PFSK-1 (cell line): ENCODE measurements at regions not wholly inside any gene's neighbourhood (a gene's known extent, or its start where the extent isn't known, plus 50 kb on each side); places are given as distances from the start of the nearest gene placed in this dataset.

Experiments
- FOXP2 ChIP-seq: optimal IDR thresholded peaks from 2 replicates; pipeline ENCODE3; 2011; ENCODE audit warnings: borderline replicate concordance, control low read depth, inconsistent platforms; ENCODE audit not compliant: insufficient read depth; ENCODE audit errors: extremely low read length, extremely low read depth
- POLR2AphosphoS5 ChIP-seq: IDR thresholded peaks from 2 replicates; pipeline ENCODE4 v1.6.1; 2012; ENCODE audit warnings: low read depth, mild to moderate bottlenecking, control low read depth, low read length, moderate library complexity
- SIN3A ChIP-seq: IDR thresholded peaks from 2 replicates; pipeline ENCODE4 v1.6.1; 2012; ENCODE audit warnings: mild to moderate bottlenecking, low read length, moderate library complexity, borderline replicate concordance; ENCODE audit not compliant: insufficient read depth
- TAF1 ChIP-seq: IDR thresholded peaks from 2 replicates; pipeline ENCODE4 v1.6.1; 2012; ENCODE audit warnings: low read length, control low read depth, borderline replicate concordance; ENCODE audit not compliant: insufficient read depth
- TF ChIP-seq, protein P1 (sequence below), 2 experiments: IDR thresholded peaks; 2 replicates each; pipeline versions ENCODE4 v1.6.1 to v1.8.0; 2011 to 2012; ENCODE audit warnings: low read depth in 2 of 2, low read length in 2 of 2, control low read depth in 1 of 2, inconsistent platforms in 1 of 2, mild to moderate bottlenecking in 1 of 2, moderate library complexity in 1 of 2; ENCODE audit not compliant: insufficient read depth in 1 of 2

DNA sequence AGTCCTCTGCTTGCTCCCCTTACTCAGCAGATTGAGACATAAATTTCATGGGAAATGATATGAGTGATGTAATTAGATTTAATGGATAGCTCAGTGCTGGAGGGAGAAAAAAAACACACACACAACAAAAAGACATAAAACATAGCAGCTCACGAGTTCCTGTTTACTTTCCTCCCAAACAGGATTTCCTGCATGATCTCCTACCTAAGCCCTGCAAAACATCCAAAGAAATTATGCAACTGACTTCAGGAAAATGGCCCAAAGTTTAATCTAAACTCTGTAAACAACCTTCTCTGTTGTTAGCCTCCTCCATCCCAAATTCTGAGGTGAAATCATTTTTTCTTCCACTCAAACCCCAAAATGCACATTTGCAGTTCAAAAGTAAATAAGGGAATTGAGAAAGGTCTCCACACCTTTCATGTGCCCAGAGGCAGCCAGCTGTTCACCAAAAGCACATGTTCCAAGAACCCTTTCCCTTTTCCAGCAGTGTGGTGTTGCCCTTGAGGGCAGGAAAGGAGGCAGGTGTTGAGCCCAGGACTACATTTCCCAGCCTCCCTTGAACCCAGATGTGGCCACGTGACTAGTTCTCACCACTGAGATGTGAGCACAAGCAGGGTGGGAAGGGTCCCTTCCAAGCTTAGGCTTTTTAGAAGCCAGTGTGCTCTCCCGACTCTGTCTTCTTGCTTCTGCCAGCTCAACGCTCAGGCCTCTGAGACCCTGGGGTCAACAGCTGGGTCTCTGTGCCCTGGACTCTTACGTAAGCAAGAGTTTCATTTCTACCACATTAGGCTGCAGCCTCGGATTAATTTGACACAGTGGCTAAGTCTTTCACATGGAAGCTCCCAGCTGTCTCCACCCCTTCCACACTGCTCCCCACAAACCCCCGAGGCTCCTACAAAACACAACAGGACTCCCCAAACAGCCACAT, 301.2 kb downstream of the CTTN start:
- TF ChIP-seq FOXP2 (no peak), POLR2AphosphoS5 (no peak), SIN3A (no peak), TAF1 (no peak)
- TF ChIP-seq, protein P1, sequence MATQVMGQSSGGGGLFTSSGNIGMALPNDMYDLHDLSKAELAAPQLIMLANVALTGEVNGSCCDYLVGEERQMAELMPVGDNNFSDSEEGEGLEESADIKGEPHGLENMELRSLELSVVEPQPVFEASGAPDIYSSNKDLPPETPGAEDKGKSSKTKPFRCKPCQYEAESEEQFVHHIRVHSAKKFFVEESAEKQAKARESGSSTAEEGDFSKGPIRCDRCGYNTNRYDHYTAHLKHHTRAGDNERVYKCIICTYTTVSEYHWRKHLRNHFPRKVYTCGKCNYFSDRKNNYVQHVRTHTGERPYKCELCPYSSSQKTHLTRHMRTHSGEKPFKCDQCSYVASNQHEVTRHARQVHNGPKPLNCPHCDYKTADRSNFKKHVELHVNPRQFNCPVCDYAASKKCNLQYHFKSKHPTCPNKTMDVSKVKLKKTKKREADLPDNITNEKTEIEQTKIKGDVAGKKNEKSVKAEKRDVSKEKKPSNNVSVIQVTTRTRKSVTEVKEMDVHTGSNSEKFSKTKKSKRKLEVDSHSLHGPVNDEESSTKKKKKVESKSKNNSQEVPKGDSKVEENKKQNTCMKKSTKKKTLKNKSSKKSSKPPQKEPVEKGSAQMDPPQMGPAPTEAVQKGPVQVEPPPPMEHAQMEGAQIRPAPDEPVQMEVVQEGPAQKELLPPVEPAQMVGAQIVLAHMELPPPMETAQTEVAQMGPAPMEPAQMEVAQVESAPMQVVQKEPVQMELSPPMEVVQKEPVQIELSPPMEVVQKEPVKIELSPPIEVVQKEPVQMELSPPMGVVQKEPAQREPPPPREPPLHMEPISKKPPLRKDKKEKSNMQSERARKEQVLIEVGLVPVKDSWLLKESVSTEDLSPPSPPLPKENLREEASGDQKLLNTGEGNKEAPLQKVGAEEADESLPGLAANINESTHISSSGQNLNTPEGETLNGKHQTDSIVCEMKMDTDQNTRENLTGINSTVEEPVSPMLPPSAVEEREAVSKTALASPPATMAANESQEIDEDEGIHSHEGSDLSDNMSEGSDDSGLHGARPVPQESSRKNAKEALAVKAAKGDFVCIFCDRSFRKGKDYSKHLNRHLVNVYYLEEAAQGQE (IDR thresholded peaks at IDR 0.05; ENCODE audit: insufficient read depth in 1 of 2, low read depth in 2 of 2, low read length in 2 of 2): no peak

DNA sequence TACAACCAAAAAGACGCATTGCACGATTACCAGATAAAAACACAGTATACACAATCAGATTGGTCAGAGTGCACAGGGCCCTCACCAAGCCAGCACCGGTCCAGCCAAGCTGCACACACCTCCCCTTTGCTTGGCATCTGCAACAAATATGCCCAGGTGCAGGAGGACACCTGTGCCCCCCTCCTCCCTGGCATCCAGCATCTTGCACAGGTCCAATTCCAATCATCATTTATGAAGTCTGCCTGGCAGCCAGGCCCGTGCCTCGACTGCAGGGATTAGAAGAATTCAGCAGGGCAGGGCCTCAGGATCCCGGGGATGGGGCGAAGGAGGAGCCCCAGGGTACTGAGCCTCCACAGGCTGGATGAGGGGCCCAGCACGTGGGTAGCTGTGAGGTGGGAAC, 302.1 kb downstream of the CTTN start:
- no peak for TF ChIP-seq TAF1
- TF ChIP-seq FOXP2: no peak
- no peak for TF ChIP-seq SIN3A
- no peak for TF ChIP-seq POLR2AphosphoS5
- TF ChIP-seq, protein P1 (IDR thresholded peaks at IDR 0.05; ENCODE audit: insufficient read depth in 1 of 2, low read depth in 2 of 2, low read length in 2 of 2): no peak

DNA sequence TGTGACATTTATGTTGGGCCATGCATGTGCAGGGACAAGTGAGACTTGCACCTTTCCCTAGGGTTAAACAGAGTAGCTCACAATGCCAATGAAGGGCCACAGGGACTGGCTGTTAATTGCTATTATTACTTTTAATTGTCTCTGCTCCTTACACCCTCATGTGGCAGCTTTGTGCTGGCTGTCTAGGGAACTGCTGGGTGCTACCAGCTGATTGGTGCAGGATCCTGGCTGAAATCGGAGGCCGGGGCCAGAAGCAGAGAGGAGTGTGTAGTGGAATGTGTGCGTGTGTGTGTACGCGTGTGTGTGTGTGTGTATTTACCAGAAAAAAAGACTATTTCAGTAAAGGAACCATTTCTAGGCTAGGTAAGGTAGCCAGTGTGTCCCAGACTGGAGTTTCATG, 302.5 kb downstream of the CTTN start:
- no peak for TF ChIP-seq TAF1
- no peak for TF ChIP-seq FOXP2
- TF ChIP-seq, protein P1 (IDR thresholded peaks at IDR 0.05; ENCODE audit: insufficient read depth in 1 of 2, low read depth in 2 of 2, low read length in 2 of 2): no peak
- TF ChIP-seq POLR2AphosphoS5: no peak
- TF ChIP-seq SIN3A: no peak

DNA sequence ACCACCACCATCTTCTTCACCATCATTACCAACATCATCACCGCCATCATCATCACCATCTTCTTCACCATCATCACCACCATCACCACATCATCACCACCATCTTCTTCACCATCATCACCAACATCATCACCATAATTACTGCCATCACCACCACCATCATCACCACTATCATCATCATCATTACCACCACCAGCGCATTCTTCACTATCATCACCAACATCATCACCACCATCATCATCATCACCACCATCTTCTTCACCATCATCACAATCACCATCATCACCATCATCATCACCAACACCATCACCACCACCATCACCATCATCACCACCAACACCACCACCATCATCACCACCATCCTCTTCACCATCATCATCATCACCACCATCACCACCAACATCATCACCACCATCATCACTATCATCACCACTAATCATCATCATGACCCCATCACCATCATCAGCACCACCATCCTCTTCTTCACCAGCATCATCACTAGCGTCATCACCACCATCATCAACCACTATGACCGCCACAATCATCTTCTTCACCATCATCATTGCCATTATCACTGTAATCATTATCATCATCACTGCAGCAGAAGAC, 303.8 kb downstream of the CTTN start:
- TF ChIP-seq POLR2AphosphoS5: no peak
- TF ChIP-seq SIN3A: no peak
- TF ChIP-seq, protein P1 (IDR thresholded peaks at IDR 0.05; ENCODE audit: insufficient read depth in 1 of 2, low read depth in 2 of 2, low read length in 2 of 2): no peak
- no peak for TF ChIP-seq FOXP2
